AG04449 (cell line): ENCODE measurements at regions not wholly inside any gene's neighbourhood (a gene's known extent, or its start where the extent isn't known, plus 50 kb on each side); places are given as distances from the start of the nearest gene placed in this dataset.

Source experiments
- CTCF ChIA-PET: fragments of 350-600 bp; formaldehyde crosslinking; extraction: SDS; loops from one replicate; lab custom pipeline; 2021; ENCODE audit warnings: antibody characterized with exemption; lab: Yijun Ruan, JAX
- POLR2A ChIA-PET: fragments of 400-600, 350-600 bp; formaldehyde crosslinking; extraction: SDS; loops from one replicate; lab custom pipeline; 2020; ENCODE audit warnings: antibody characterized with exemption, inconsistent platforms; lab: Yijun Ruan, JAX
- DNase-seq: peaks from one replicate; pipeline ENCODE4 v3.0.0-alpha.2; 2010; ENCODE audit warnings: low read depth, low spot score
- H3K4me3 ChIP-seq: 2 replicates; pipeline ENCODE4 v1.5.1; 2011; ENCODE audit warnings: low read depth, mild to moderate bottlenecking, control low read depth, low read length
- TF ChIP-seq, protein P1 (sequence below): IDR thresholded peaks from one replicate; pipeline ENCODE4 v1.5.1; 2011; ENCODE audit warnings: mild to moderate bottlenecking, moderate library complexity, low read length, control low read depth, inconsistent platforms; ENCODE audit not compliant: insufficient read depth; ENCODE audit errors: missing control alignments

- CTCF ChIA-PET = no interaction called here
- POLR2A ChIA-PET = no interaction called here
- H3K4me3 ChIP-seq = no peak overlapping the region
- no peak for DNase-seq
- TF ChIP-seq, protein P1, sequence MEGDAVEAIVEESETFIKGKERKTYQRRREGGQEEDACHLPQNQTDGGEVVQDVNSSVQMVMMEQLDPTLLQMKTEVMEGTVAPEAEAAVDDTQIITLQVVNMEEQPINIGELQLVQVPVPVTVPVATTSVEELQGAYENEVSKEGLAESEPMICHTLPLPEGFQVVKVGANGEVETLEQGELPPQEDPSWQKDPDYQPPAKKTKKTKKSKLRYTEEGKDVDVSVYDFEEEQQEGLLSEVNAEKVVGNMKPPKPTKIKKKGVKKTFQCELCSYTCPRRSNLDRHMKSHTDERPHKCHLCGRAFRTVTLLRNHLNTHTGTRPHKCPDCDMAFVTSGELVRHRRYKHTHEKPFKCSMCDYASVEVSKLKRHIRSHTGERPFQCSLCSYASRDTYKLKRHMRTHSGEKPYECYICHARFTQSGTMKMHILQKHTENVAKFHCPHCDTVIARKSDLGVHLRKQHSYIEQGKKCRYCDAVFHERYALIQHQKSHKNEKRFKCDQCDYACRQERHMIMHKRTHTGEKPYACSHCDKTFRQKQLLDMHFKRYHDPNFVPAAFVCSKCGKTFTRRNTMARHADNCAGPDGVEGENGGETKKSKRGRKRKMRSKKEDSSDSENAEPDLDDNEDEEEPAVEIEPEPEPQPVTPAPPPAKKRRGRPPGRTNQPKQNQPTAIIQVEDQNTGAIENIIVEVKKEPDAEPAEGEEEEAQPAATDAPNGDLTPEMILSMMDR = no peak
These were observed 1225.9 kb upstream of the EPHA6 start for GRCh38 chr3:95588473-95588872.

GRCh38 chr3:95595416-95596075, 1218.8 kb upstream of the EPHA6 start:
- CTCF ChIA-PET = no interaction called here
- TF ChIP-seq, protein P1 = no peak
- POLR2A ChIA-PET = no interaction called here
- H3K4me3 ChIP-seq = no peak overlapping the region
- DNase-seq = no peak

- ChIA-PET POLR2A (no interaction called here), CTCF (no interaction called here)
- DNase-seq = no peak
- no peak overlapping the region for H3K4me3 ChIP-seq
- TF ChIP-seq, protein P1 = no peak
These were observed 1206.5 kb upstream of the EPHA6 start for GRCh38 chr3:95607926-95608325.

- no peak for DNase-seq
- H3K4me3 ChIP-seq = no peak overlapping the region
- POLR2A ChIA-PET = no interaction called here
- CTCF ChIA-PET = no interaction called here
- TF ChIP-seq, protein P1 = no peak
These were observed 1205.0 kb upstream of the EPHA6 start for GRCh38 chr3:95609411-95609810.

GRCh38 chr3:95612611-95613010, 1201.8 kb upstream of the EPHA6 start:
- ChIA-PET POLR2A (no interaction called here), CTCF (no interaction called here)
- no peak for DNase-seq
- TF ChIP-seq, protein P1 = no peak
- H3K4me3 ChIP-seq = no peak overlapping the region

- no peak overlapping the region for H3K4me3 ChIP-seq
- CTCF ChIA-PET = no interaction called here
- TF ChIP-seq, protein P1 = no peak
- DNase-seq = no peak
- POLR2A ChIA-PET = no interaction called here
These were observed 1200.4 kb upstream of the EPHA6 start for GRCh38 chr3:95613993-95614392.
